Heart right ventricle (tissue), 16 donors: ENCODE measurements at regions not wholly inside any gene's neighbourhood (a gene's known extent, or its start where the extent isn't known, plus 50 kb on each side); places are given as distances from the start of the nearest gene placed in this dataset.

ENCODE experiments used
- ATAC-seq, 8 donors: fragments of 200-7000 bp; cut with Tn5 transposase; one replicate each; pipeline ENCODE4 v1.9.1; 2020; ENCODE audit warnings: mild to moderate bottlenecking in 8 of 8, moderate library complexity in 8 of 8, moderate number of reproducible peaks in 1 of 8
- DNase-seq, 2 donors: peaks; one replicate each; pipeline ENCODE4 v3.0.0-alpha.2; 2020
- H3K27ac ChIP-seq, 10 donors: fragments of 200-600 bp; sonication (generic) in 2 of 10; one replicate each; pipeline versions ENCODE4 v1.5.0 to v1.8.0; 2020 to 2022; ENCODE audit warnings: mild to moderate bottlenecking in 3 of 10
- H3K27me3 ChIP-seq, 7 donors: fragments of 200-600 bp; one replicate each; pipeline ENCODE4 v1.8.0; 2021 to 2022; ENCODE audit warnings: mild to moderate bottlenecking in 2 of 7
- H3K36me3 ChIP-seq, 9 donors: fragments of 200-600 bp; sonication (generic) in 1 of 9; one replicate each; pipeline versions ENCODE4 v1.5.0 to v1.8.0; 2020 to 2022; ENCODE audit warnings: mild to moderate bottlenecking in 2 of 9
- H3K4me1 ChIP-seq, 9 donors: fragments of 200-600 bp; sonication (generic) in 1 of 9; one replicate each; pipeline versions ENCODE4 v1.5.0 to v1.8.0; 2020 to 2022; ENCODE audit warnings: mild to moderate bottlenecking in 4 of 9
- H3K4me3 ChIP-seq, 10 donors: fragments of 200-600 bp; sonication (generic) in 2 of 10; one replicate each; pipeline versions ENCODE4 v1.5.0 to v1.8.0; 2020 to 2022; ENCODE audit warnings: mild to moderate bottlenecking in 7 of 10, moderate library complexity in 2 of 10
- H3K9me3 ChIP-seq, 11 donors: fragments of 200-600 bp in 10 of 11; sonication (generic) in 2 of 11; one replicate each; pipeline versions ENCODE4 v1.5.0 to v1.8.0; 2013 to 2022; ENCODE audit warnings: mild to moderate bottlenecking in 2 of 11, control low read depth in 1 of 11, moderate library complexity in 1 of 11
- CTCF ChIP-seq, 9 donors: fragments of 200-600 bp; sonication (generic) in 2 of 9; IDR thresholded peaks; one replicate each; pipeline versions ENCODE4 v1.5.0 to v1.8.0; 2021 to 2022; ENCODE audit warnings: antibody characterized with exemption in 9 of 9, mild to moderate bottlenecking in 5 of 9, moderate library complexity in 1 of 9
- WGBS, 2 donors: extraction: QIAGEN DNeasy Blood & Tissue Kit; methylation state at CpG; one replicate each; pipeline ENCODE4 v1.1.7; 2013; ENCODE audit warnings: inconsistent platforms in 1 of 2; 5-methylcytosine and 5-hydroxymethylcytosine counted together
- intact Hi-C, 10 donors: fragments of 100-400 bp; cut with DNase I; formaldehyde crosslinking; loops; one replicate each; pipeline versions ENCODE4 v1.11.1 to v1.14.2; 2022
- donor health status: Arrhythmogenic right ventricular cardiomyopathy.
- donor health status: ischemic (EF 13 %, LVEDD 7.1; RV severe dilation, severe dysfunction).
- donor health status: healthy with polysubstance abuse.
- donor health status: DM: no; HTN: yes; CAD: no.
- donor health status: DM: no; HTN: no; CAD: no.
- donor health status: ischemic (EF 25% LVEDD 6.9; RV normal size, moderate dysfunction).
- donor health status: ischemic (EF 25% LVEDD 5.7; RV mildly dilated, moderate dysfunction).
- donor health status: healthy.
- donor health status: DM: yes; HTN: yes; CAD: no.
- donor health status: Ischemic cardiomyopathy.
- donor health status: ischemic (EF 35%, LVEDD 5.7; RV mildly dilated, moderate dysfunction).
- donor health status: nonischemic (EF 11% LVEDD 7.7; RV severe dilation, severe dysfunction).
- donor health status: DM: yes; HTN: yes; CAD: no.
- donor health status: PGD.
- donor health status: ischemic (EF 29% LVEDD 5.4; RV normal size, mild dysfunction).
- donor health status: nonischemic (EF 23%, LVEDD 6.1; RV moderate dilation, normal function).

- Histone ChIP-seq H3K27ac (no peak overlapping the region), H3K27me3 (no peaks in the 10 kb centered on the region), H3K9me3 (peaks cover 0 to 10% (median 0%) of the 10 kb centered on the region in 11 donors), H3K4me1 (no peaks in the 10 kb centered on the region), H3K36me3 (no peaks in the 10 kb centered on the region), H3K4me3 (no peak overlapping the region)
- no peak for TF ChIP-seq CTCF (IDR thresholded peaks at IDR 0.05)
- no peak for DNase-seq
- intact Hi-C loops: no loop called here
- ATAC-seq: no peak
- WGBS, 2 donors: 76 to 84% methylated on average over 3 of the region's 3 CpGs
These were observed 242.0 kb upstream of the ACTRT1 start for GRCh38 chrX:128294198-128294597.

GRCh38 chrX:128287693-128288092 lies 235.5 kb upstream of the ACTRT1 start:
- Histone ChIP-seq H3K9me3 (peaks cover 0 to 10% (median 0%) of the 10 kb centered on the region in 11 donors), H3K27ac (no peak overlapping the region), H3K36me3 (no peaks in the 10 kb centered on the region), H3K4me1 (no peaks in the 10 kb centered on the region), H3K27me3 (no peaks in the 10 kb centered on the region), H3K4me3 (no peak overlapping the region)
- no peak for TF ChIP-seq CTCF (IDR thresholded peaks at IDR 0.05)
- 85 to 89% methylated on average over 1 of the region's 1 CpG for WGBS, 2 donors
- intact Hi-C loops: no loop called here
- no peak for ATAC-seq
- DNase-seq: no peak

GRCh38 chrX:128250621-128251020 lies 198.4 kb upstream of the ACTRT1 start:
- Histone ChIP-seq H3K9me3 (peaks cover 0 to 2% (median 0%) of the 10 kb centered on the region in 11 donors), H3K4me1 (no peaks in the 10 kb centered on the region), H3K4me3 (no peak overlapping the region), H3K36me3 (no peaks in the 10 kb centered on the region), H3K27me3 (no peaks in the 10 kb centered on the region), H3K27ac (no peak overlapping the region)
- no peak for TF ChIP-seq CTCF (IDR thresholded peaks at IDR 0.05)
- DNase-seq: no peak
- no peak for ATAC-seq
- intact Hi-C loops: no loop called here

- no peak overlapping the region for H3K27ac ChIP-seq
- H3K9me3 ChIP-seq: peaks cover 0 to 37% (median 0%) of the 10 kb centered on the region in 11 donors
- no peak for TF ChIP-seq CTCF (IDR thresholded peaks at IDR 0.05)
- no peaks in the 10 kb centered on the region for H3K36me3 ChIP-seq
- intact Hi-C loops: no loop called here
- DNase-seq (no peak), ATAC-seq (no peak)
- no peak overlapping the region for H3K4me3 ChIP-seq
- 82 to 87% methylated on average over 3 of the region's 3 CpGs for WGBS, 2 donors
- H3K27me3 ChIP-seq: no peaks in the 10 kb centered on the region
- H3K4me1 ChIP-seq: no peaks in the 10 kb centered on the region
These were observed 164.2 kb upstream of the ACTRT1 start for GRCh38 chrX:128216364-128216763.
